Thoracic aorta (tissue), 2 donors: ENCODE measurements at regions not wholly inside any gene's neighbourhood (a gene's known extent, or its start where the extent isn't known, plus 50 kb on each side); places are given as distances from the start of the nearest gene placed in this dataset.
A peak's percentile ranks its signal among the peaks of the same experiment; 100 is the strongest.

Experiments
- ATAC-seq: fragments of 150-250 bp; one replicate; pipeline ENCODE4 v1.8.0; 2017; ENCODE audit warnings: low read depth; ENCODE audit not compliant: insufficient number of reproducible peaks, low FRiP score
- DNase-seq: peaks from one replicate; pipeline ENCODE4 v3.0.0-alpha.2; 2020; ENCODE audit warnings: low spot score
- H3K27ac ChIP-seq, 2 donors: fragments of 200-600 bp; sonication (generic); 1 replicate in 1 of 2; 2 replicates in 1 of 2; pipeline ENCODE4 v1.5.1; 2016; ENCODE audit warnings: mild to moderate bottlenecking in 2 of 2, moderate library complexity in 2 of 2
- H3K27me3 ChIP-seq: fragments of 200-600 bp; sonication (generic); replicated peaks from 2 replicates; pipeline ENCODE4 v1.6.0; 2016; ENCODE audit warnings: mild to moderate bottlenecking; ENCODE audit not compliant: insufficient read depth
- H3K36me3 ChIP-seq: fragments of 200-600 bp; sonication (generic); one replicate; pipeline ENCODE4 v1.5.1; 2016
- H3K4me1 ChIP-seq, 2 donors: fragments of 200-600 bp; sonication (generic); 1 replicate in 1 of 2; 2 replicates in 1 of 2; pipeline versions ENCODE4 v1.5.1 to v1.6.0; 2016; ENCODE audit warnings: low read depth in 2 of 2, mild to moderate bottlenecking in 1 of 2; ENCODE audit not compliant: control insufficient read depth in 1 of 2
- H3K4me3 ChIP-seq: fragments of 200-600 bp; sonication (generic); 2 replicates; pipeline ENCODE4 v1.5.1; 2016; ENCODE audit warnings: mild to moderate bottlenecking
- H3K9me3 ChIP-seq: fragments of 200-600 bp; sonication (generic); 2 replicates; pipeline ENCODE4 v1.5.1; 2016
- TF ChIP-seq, protein P1 (sequence below): fragments of 200-600 bp; sonication (generic); IDR thresholded peaks from one replicate; pipeline ENCODE4 v1.5.1; 2019; ENCODE audit warnings: antibody characterized with exemption

DNA sequence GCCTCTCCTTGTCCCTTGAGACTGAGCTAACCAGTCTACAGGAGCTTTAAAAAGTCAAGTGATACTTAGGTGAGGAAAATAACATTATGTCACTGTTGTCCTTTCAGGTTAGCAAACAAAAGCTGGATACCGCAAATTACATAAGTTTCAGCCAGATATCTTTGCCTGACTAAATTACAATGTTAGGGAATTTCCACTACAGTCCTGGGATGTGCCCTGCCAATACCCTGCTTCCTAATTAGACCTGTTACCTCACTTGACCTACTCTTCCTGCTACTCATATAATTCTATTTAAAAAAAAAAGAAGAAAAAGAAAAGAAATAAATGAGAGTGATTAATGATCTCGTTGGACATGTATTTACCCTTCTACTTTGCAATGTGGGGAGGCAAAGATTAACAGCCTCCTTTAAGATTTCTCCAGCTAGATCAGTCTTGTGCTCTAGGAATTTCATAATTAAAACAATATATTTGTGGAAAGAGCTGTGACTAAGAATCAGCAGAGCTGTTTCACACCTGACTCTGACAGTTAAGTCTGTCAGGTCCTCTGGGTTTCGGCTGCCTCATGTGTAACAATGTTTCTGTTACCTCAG lies 318.9 kb downstream of the HDGFL1 start:
- Histone ChIP-seq H3K9me3 (no peaks in the 10 kb centered on the region), H3K36me3 (no peaks in the 10 kb centered on the region), H3K4me3 (no peak overlapping the region), H3K27ac (no peak overlapping the region), H3K27me3 (no peaks in the 10 kb centered on the region), H3K4me1 (peaks cover 5 to 22% of the 10 kb centered on the region in 2 donors)
- TF ChIP-seq, protein P1, sequence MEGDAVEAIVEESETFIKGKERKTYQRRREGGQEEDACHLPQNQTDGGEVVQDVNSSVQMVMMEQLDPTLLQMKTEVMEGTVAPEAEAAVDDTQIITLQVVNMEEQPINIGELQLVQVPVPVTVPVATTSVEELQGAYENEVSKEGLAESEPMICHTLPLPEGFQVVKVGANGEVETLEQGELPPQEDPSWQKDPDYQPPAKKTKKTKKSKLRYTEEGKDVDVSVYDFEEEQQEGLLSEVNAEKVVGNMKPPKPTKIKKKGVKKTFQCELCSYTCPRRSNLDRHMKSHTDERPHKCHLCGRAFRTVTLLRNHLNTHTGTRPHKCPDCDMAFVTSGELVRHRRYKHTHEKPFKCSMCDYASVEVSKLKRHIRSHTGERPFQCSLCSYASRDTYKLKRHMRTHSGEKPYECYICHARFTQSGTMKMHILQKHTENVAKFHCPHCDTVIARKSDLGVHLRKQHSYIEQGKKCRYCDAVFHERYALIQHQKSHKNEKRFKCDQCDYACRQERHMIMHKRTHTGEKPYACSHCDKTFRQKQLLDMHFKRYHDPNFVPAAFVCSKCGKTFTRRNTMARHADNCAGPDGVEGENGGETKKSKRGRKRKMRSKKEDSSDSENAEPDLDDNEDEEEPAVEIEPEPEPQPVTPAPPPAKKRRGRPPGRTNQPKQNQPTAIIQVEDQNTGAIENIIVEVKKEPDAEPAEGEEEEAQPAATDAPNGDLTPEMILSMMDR: no peak
- no peak for ATAC-seq
- DNase-seq: no peak

DNA sequence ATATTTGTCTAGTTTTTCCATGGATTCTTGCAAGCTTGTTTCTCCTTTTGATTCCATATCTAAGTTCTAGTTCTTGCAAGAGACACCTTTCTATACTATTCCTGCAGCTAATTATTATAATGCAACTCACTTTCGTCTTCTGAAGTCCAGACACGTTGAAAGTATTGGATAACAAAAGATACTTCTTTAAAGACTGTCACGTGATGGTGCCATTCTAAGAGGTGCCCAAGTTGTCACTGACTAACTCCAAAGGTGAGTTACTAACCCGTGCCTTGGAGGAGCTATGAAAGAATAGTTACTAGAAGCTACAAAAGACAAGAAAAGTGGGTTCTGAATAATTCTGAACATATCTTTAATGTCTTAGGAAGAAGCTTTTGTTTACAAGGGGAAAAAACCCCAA lies 322.6 kb downstream of the HDGFL1 start:
- TF ChIP-seq, protein P1: no peak
- ATAC-seq: no peak

DNA sequence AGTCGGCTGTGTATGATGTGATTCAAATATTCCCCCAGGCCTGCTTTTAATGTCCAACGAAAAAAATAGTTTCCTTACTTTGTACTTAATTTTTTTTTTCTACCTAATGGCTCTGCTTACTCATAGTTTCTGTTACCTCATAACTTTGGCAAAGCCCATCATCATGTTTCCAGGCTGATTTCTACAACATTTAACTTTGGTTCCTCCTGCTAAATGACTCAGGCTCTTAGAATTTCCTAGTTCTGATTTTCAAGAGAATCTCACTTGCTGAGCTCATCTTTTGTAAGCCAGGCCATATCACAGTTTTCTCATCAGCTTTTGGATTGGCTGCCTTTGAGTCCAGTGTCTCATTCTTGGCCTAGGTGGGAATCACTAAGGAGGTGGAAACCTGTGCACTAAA lies 323.1 kb downstream of the HDGFL1 start:
- Histone ChIP-seq H3K4me3 (no peak overlapping the region), H3K27ac (peak overlapping the region; percentile 85 to 87), H3K27me3 (no peaks in the 10 kb centered on the region), H3K9me3 (no peaks in the 10 kb centered on the region), H3K4me1 (peaks cover 5 to 17% of the 10 kb centered on the region in 2 donors), H3K36me3 (no peaks in the 10 kb centered on the region)
- DNase-seq (no peak), ATAC-seq (peak; percentile 95)
- TF ChIP-seq, protein P1: no peak

More for the DNA sequence above, 322.6 kb downstream of the HDGFL1 start:
- no peak for DNase-seq
- Histone ChIP-seq H3K4me1 (peaks cover 5 to 17% of the 10 kb centered on the region in 2 donors), H3K27me3 (no peaks in the 10 kb centered on the region), H3K36me3 (no peaks in the 10 kb centered on the region), H3K9me3 (no peaks in the 10 kb centered on the region), H3K27ac (peak overlapping the region; percentile 85 to 87), H3K4me3 (no peak overlapping the region)

DNA sequence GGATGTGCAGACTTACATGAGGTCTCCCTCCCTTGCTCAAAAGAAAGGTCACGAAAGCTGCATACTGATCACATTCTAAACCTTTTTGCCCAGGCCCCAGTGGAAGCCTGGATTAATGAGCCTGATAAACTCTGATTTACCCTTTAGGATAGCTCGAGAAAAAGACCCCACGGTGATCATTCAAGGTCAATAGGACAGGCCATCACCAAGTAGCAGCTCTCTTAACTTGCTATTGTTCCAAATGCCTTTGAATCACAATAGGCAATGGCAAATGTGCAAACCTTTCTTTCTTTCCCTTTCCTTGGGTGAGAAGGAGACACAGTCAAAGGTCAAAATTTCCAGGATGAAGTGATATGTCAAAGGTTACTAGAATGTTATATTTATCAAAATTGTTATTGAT lies 327.3 kb downstream of the HDGFL1 start:
- no peaks in the 10 kb centered on the region for H3K27me3 ChIP-seq
- no peaks in the 10 kb centered on the region for H3K9me3 ChIP-seq
- ATAC-seq (no peak), DNase-seq (no peak)
- H3K27ac ChIP-seq: no peak overlapping the region
- H3K36me3 ChIP-seq: no peaks in the 10 kb centered on the region
- peaks cover 19 to 36% of the 10 kb centered on the region in 2 donors for H3K4me1 ChIP-seq
- no peak overlapping the region for H3K4me3 ChIP-seq
- TF ChIP-seq, protein P1: no peak

DNA sequence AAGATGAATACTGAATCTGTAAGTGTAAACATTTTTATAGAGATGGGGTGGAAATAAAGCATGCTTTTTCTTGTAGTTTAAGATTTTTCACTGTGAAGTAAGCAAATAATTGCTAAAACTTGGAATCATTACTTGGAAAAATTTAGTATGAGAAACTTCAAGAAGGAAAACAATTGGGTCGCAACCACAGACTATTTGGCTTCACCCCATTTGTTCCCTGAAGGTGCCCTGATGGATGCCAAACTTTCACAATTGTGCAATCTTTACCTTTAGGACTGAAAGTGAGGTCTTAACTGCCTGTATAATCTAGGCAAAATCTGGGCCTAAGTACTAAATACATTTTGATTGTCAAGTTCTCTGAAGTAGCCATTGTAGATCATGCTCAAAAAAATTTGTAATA lies 330.1 kb downstream of the HDGFL1 start:
- Histone ChIP-seq H3K27me3 (no peaks in the 10 kb centered on the region), H3K36me3 (no peaks in the 10 kb centered on the region), H3K4me1 (peaks cover 14 to 25% of the 10 kb centered on the region in 2 donors), H3K4me3 (no peak overlapping the region), H3K9me3 (no peaks in the 10 kb centered on the region), H3K27ac (peak overlapping the region in 1 of 2 donors; percentile 50)
- TF ChIP-seq, protein P1: no peak
- no peak for ATAC-seq
- no peak for DNase-seq
